ENCODE measurements at regions not wholly inside any gene's neighbourhood (a gene's known extent, or its start where the extent isn't known, plus 50 kb on each side); places are given as distances from the start of the nearest gene placed in this dataset.

GRCh38 chr18:78159397-78159796 is 820.2 kb upstream of the SALL3 start:
- no peak for TF ChIP-seq SIN3A (IDR thresholded peaks at IDR 0.05; ENCODE audit: borderline replicate concordance, insufficient read depth, low read length)
- no peak for TF ChIP-seq TAF1 (IDR thresholded peaks at IDR 0.05; ENCODE audit: borderline replicate concordance, insufficient read depth, low read length)
- no peak for TF ChIP-seq POLR2AphosphoS5 (IDR thresholded peaks at IDR 0.05; ENCODE audit: low read depth, low read length)
- no peak for TF ChIP-seq REST (IDR thresholded peaks at IDR 0.05; ENCODE audit: insufficient read depth in 1 of 2, low read depth in 2 of 2, low read length in 2 of 2)
- no peak for TF ChIP-seq FOXP2 (optimal IDR thresholded peaks at IDR 0.05; ENCODE audit: borderline replicate concordance, extremely low read depth, extremely low read length, insufficient read depth)

GRCh38 chr18:78160961-78161656 is 818.5 kb upstream of the SALL3 start:
- TF ChIP-seq FOXP2 (optimal IDR thresholded peaks at IDR 0.05; ENCODE audit: borderline replicate concordance, extremely low read depth, extremely low read length, insufficient read depth) (no peak), TAF1 (IDR thresholded peaks at IDR 0.05; ENCODE audit: borderline replicate concordance, insufficient read depth, low read length) (no peak), POLR2AphosphoS5 (IDR thresholded peaks at IDR 0.05; ENCODE audit: low read depth, low read length) (no peak), SIN3A (IDR thresholded peaks at IDR 0.05; ENCODE audit: borderline replicate concordance, insufficient read depth, low read length) (no peak), REST (IDR thresholded peaks at IDR 0.05; ENCODE audit: insufficient read depth in 1 of 2, low read depth in 2 of 2, low read length in 2 of 2) (no peak)

- no peak for TF ChIP-seq POLR2AphosphoS5 (IDR thresholded peaks at IDR 0.05; ENCODE audit: low read depth, low read length)
- TF ChIP-seq FOXP2 (optimal IDR thresholded peaks at IDR 0.05; ENCODE audit: borderline replicate concordance, extremely low read depth, extremely low read length, insufficient read depth), result no peak
Measured at GRCh38 chr18:78165525-78165924, 814.1 kb upstream of the SALL3 start.

GRCh38 chr18:78168526-78168925 is 811.1 kb upstream of the SALL3 start:
- TF ChIP-seq POLR2AphosphoS5 (IDR thresholded peaks at IDR 0.05; ENCODE audit: low read depth, low read length), result no peak
- no peak for TF ChIP-seq FOXP2 (optimal IDR thresholded peaks at IDR 0.05; ENCODE audit: borderline replicate concordance, extremely low read depth, extremely low read length, insufficient read depth)
- no peak for TF ChIP-seq TAF1 (IDR thresholded peaks at IDR 0.05; ENCODE audit: borderline replicate concordance, insufficient read depth, low read length)
- no peak for TF ChIP-seq SIN3A (IDR thresholded peaks at IDR 0.05; ENCODE audit: borderline replicate concordance, insufficient read depth, low read length)
- TF ChIP-seq REST (IDR thresholded peaks at IDR 0.05; ENCODE audit: insufficient read depth in 1 of 2, low read depth in 2 of 2, low read length in 2 of 2), result no peak

- TF ChIP-seq FOXP2 (optimal IDR thresholded peaks at IDR 0.05; ENCODE audit: borderline replicate concordance, extremely low read depth, extremely low read length, insufficient read depth), result no peak
- TF ChIP-seq POLR2AphosphoS5 (IDR thresholded peaks at IDR 0.05; ENCODE audit: low read depth, low read length), result no peak
- no peak for TF ChIP-seq SIN3A (IDR thresholded peaks at IDR 0.05; ENCODE audit: borderline replicate concordance, insufficient read depth, low read length)
- no peak for TF ChIP-seq TAF1 (IDR thresholded peaks at IDR 0.05; ENCODE audit: borderline replicate concordance, insufficient read depth, low read length)
- no peak for TF ChIP-seq REST (IDR thresholded peaks at IDR 0.05; ENCODE audit: insufficient read depth in 1 of 2, low read depth in 2 of 2, low read length in 2 of 2)
Measured at GRCh38 chr18:78169174-78169864, 810.3 kb upstream of the SALL3 start.
